DMS153 treated with DMSO at 0.1 percent for 48 hours (cell line): ENCODE measurements at regions not wholly inside any gene's neighbourhood (a gene's known extent, or its start where the extent isn't known, plus 50 kb on each side); places are given as distances from the start of the nearest gene placed in this dataset.
"Not testable (repeated sequence)": the region's sequence is repeated elsewhere in the genome, so short reads cannot be mapped to it uniquely, and the experiment has no call there.

Experiments
- DNase-seq: peaks from one replicate; lab custom pipeline; 2025; ENCODE audit not compliant: unreplicated experiment; lab: John Stamatoyannopoulos, UW

- DNase-seq: no peak
These were observed 168.6 kb upstream of the PGRMC2 start for GRCh38 chr4:128456171-128456570.

- DNase-seq: no peak
These were observed 167.9 kb upstream of the PGRMC2 start for GRCh38 chr4:128455480-128455879.

GRCh38 chr4:128454881-128455280, 167.3 kb upstream of the PGRMC2 start:
- DNase-seq: no peak

GRCh38 chr4:128454281-128454871, 166.8 kb upstream of the PGRMC2 start:
- peak; percentile 85 for DNase-seq

- DNase-seq: no peak
These were observed 164.8 kb upstream of the PGRMC2 start for GRCh38 chr4:128452415-128452814.

GRCh38 chr4:128451270-128451905, 163.8 kb upstream of the PGRMC2 start:
- no peak for DNase-seq

GRCh38 chr4:128450326-128451120, 162.9 kb upstream of the PGRMC2 start:
- no peak for DNase-seq

- no peak for DNase-seq
These were observed 161.6 kb upstream of the PGRMC2 start for GRCh38 chr4:128449251-128449650.

- DNase-seq: no peak
These were observed 157.1 kb upstream of the PGRMC2 start for GRCh38 chr4:128444544-128445302.

GRCh38 chr4:128440923-128441322, 153.3 kb upstream of the PGRMC2 start:
- no peak for DNase-seq

GRCh38 chr4:128437023-128437422, 149.4 kb upstream of the PGRMC2 start:
- DNase-seq: not testable (repeated sequence)

- not testable (repeated sequence) for DNase-seq
These were observed 141.5 kb upstream of the PGRMC2 start for GRCh38 chr4:128429023-128429613.

GRCh38 chr4:128428397-128428796, 140.8 kb upstream of the PGRMC2 start:
- no peak for DNase-seq

GRCh38 chr4:128427832-128428366, 140.3 kb upstream of the PGRMC2 start:
- peak; percentile 29 for DNase-seq

- DNase-seq: no peak
These were observed 137.2 kb upstream of the PGRMC2 start for GRCh38 chr4:128424527-128425497.

- DNase-seq: not testable (repeated sequence)
These were observed 134.7 kb upstream of the PGRMC2 start for GRCh38 chr4:128422296-128422695.

GRCh38 chr4:128416921-128417320, 129.3 kb upstream of the PGRMC2 start:
- no peak for DNase-seq

GRCh38 chr4:128410037-128410436, 122.4 kb upstream of the PGRMC2 start:
- no peak for DNase-seq

- no peak for DNase-seq
These were observed 116.0 kb upstream of the PGRMC2 start for GRCh38 chr4:128403586-128403985.

- no peak for DNase-seq
These were observed 107.2 kb upstream of the PGRMC2 start for GRCh38 chr4:128394778-128395177.
